ENCODE measurements at regions not wholly inside any gene's neighbourhood (a gene's known extent, or its start where the extent isn't known, plus 50 kb on each side); places are given as distances from the start of the nearest gene placed in this dataset.
A peak's percentile ranks its signal among the peaks of the same experiment; 100 is the strongest.

GRCh38 chr7:54186336-54186735, 355.8 kb upstream of the VSTM2A start:
- H3K27ac ChIP-seq, result no peak overlapping the region
- intact Hi-C loops (cut with DNase I; ENCODE audit: low total_unique reads), result no loop called here
- TF ChIP-seq CTCF (IDR thresholded peaks at IDR 0.05) (no peak), POLR2AphosphoS5 (IDR thresholded peaks at IDR 0.05) (no peak), POLR2A (IDR thresholded peaks at IDR 0.05) (no peak), EP300 (IDR thresholded peaks at IDR 0.05) (no peak)

GRCh38 chr7:54187886-54188685, 354.1 kb upstream of the VSTM2A start:
- Histone ChIP-seq H3K4me3 (no peak overlapping the region), H3K36me3 (no peaks in the 10 kb centered on the region), H3K9me3 (peaks cover 0 to 28% (median 6%) of the 10 kb centered on the region in 4 donors), H3K4me1 (no peaks in the 10 kb centered on the region), H3K27ac (no peak overlapping the region), H3K27me3 (no peaks in the 10 kb centered on the region)
- intact Hi-C loops (cut with DNase I; ENCODE audit: low total_unique reads), result no loop called here
- 61 to 73% (median 70%) methylated on average over 8 of the region's 8 CpGs for WGBS, 5 donors
- no peak for DNase-seq
- TF ChIP-seq POLR2AphosphoS5 (IDR thresholded peaks at IDR 0.05), result no peak
- TF ChIP-seq POLR2A (IDR thresholded peaks at IDR 0.05), result no peak
- no peak for TF ChIP-seq EP300 (IDR thresholded peaks at IDR 0.05)
- no peak for TF ChIP-seq CTCF (IDR thresholded peaks at IDR 0.05)

More at GRCh38 chr7:54186336-54186735, 355.8 kb upstream of the VSTM2A start:
- no peaks in the 10 kb centered on the region for H3K27me3 ChIP-seq
- no peaks in the 10 kb centered on the region for H3K4me1 ChIP-seq
- no peak overlapping the region for H3K4me3 ChIP-seq
- no peaks in the 10 kb centered on the region for H3K36me3 ChIP-seq
- peaks cover 0 to 39% (median 6%) of the 10 kb centered on the region in 4 donors for H3K9me3 ChIP-seq
- peak in 1 of 2 donors; percentile 64 for DNase-seq

GRCh38 chr7:54188843-54189242, 353.3 kb upstream of the VSTM2A start:
- TF ChIP-seq POLR2AphosphoS5 (IDR thresholded peaks at IDR 0.05), result no peak
- TF ChIP-seq EP300 (IDR thresholded peaks at IDR 0.05), result no peak
- TF ChIP-seq CTCF (IDR thresholded peaks at IDR 0.05), result no peak
- TF ChIP-seq POLR2A (IDR thresholded peaks at IDR 0.05), result no peak
- Histone ChIP-seq H3K4me3 (no peak overlapping the region), H3K36me3 (no peaks in the 10 kb centered on the region), H3K27me3 (no peaks in the 10 kb centered on the region), H3K9me3 (peaks cover 0 to 27% (median 6%) of the 10 kb centered on the region in 4 donors), H3K4me1 (no peaks in the 10 kb centered on the region), H3K27ac (no peak overlapping the region)
- DNase-seq, result no peak
- intact Hi-C loops (cut with DNase I; ENCODE audit: low total_unique reads), result no loop called here
- WGBS, 5 donors, result 55 to 85% (median 71%) methylated on average over 2 of the region's 2 CpGs

GRCh38 chr7:54189330-54189729, 352.8 kb upstream of the VSTM2A start:
- Histone ChIP-seq H3K4me1 (no peaks in the 10 kb centered on the region), H3K9me3 (peaks cover 0 to 22% (median 6%) of the 10 kb centered on the region in 4 donors), H3K27ac (no peak overlapping the region), H3K27me3 (no peaks in the 10 kb centered on the region), H3K36me3 (no peaks in the 10 kb centered on the region), H3K4me3 (no peak overlapping the region)
- no peak for TF ChIP-seq CTCF (IDR thresholded peaks at IDR 0.05)
- no peak for TF ChIP-seq POLR2AphosphoS5 (IDR thresholded peaks at IDR 0.05)
- TF ChIP-seq POLR2A (IDR thresholded peaks at IDR 0.05), result no peak
- no peak for TF ChIP-seq EP300 (IDR thresholded peaks at IDR 0.05)
- DNase-seq, result no peak
- WGBS, 5 donors, result 59 to 75% (median 71%) methylated on average over 2 of the region's 2 CpGs
- intact Hi-C loops (cut with DNase I; ENCODE audit: low total_unique reads), result no loop called here
